Testis (tissue), 2 donors: ENCODE measurements at regions not wholly inside any gene's neighbourhood (a gene's known extent, or its start where the extent isn't known, plus 50 kb on each side); places are given as distances from the start of the nearest gene placed in this dataset.

Source experiments
- CTCF ChIP-seq, 3 experiments: fragments of 450-650 bp in 2 of 3; fragments of 200-600 bp in 1 of 3; sonication (generic) in 1 of 3; IDR thresholded peaks; one replicate each; pipeline ENCODE4 v1.5.1; 2016 to 2019; ENCODE audit warnings: antibody characterized with exemption in 3 of 3, mild to moderate bottlenecking in 2 of 3, moderate library complexity in 1 of 3
- POLR2A ChIP-seq: fragments of 450-650 bp; IDR thresholded peaks from one replicate; pipeline ENCODE4 v1.6.1; 2017; ENCODE audit warnings: antibody characterized with exemption, mild to moderate bottlenecking, moderate library complexity

DNA sequence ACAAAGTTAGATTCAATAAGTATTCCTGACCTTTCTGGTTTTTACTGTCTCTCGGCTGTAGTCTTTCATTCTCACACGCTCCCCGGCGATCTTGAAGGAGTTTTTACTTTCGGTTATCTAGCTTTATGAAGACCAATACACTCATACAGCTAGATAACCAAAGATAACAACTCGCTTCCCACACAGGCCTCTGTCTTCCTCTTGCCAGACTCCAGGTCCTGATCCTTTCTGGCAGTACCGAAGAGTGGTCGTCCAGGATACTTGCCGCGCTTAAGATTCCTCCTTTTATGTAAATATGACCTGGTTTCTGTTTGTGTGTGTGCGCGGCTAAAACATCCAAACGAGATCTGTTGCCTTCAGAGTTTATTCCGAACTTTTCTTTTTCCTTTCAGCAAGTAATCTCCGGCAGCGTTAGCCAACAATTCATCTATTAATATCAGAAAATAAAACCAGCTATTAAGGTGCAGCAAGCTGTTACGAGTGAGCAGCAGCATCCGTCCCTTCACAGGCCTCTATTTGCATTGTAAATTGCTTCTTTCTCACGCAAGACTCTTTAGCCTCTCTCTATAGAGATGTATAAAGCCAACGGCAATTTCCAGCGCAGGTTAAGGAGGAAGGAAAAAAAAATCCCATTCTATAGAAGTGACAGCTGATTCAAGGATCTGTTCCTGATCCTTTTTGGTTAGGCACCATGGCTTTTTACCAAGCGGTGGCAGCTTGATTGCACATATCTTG is 216.1 kb downstream of the MEF2C start:
- TF ChIP-seq CTCF (IDR thresholded peaks at IDR 0.05) (no peak), POLR2A (no peak)
